Spleen (tissue), 11 donors: ENCODE measurements at regions not wholly inside any gene's neighbourhood (a gene's known extent, or its start where the extent isn't known, plus 50 kb on each side); places are given as distances from the start of the nearest gene placed in this dataset.

Source experiments
- DNase-seq: peaks from one replicate; pipeline ENCODE4 v3.0.0-alpha.2; 2020
- H3K27ac ChIP-seq, 8 donors: fragments of 200-600 bp; sonication (generic) in 7 of 8; 1 replicate in 4 of 8; 2 replicates in 4 of 8; pipeline versions ENCODE4 v1.5.0 to v1.8.0; 2016 to 2021; ENCODE audit warnings: inconsistent platforms in 4 of 8, mild to moderate bottlenecking in 4 of 8, moderate library complexity in 1 of 8
- H3K27me3 ChIP-seq, 7 donors: fragments of 200-600 bp; sonication (generic) in 6 of 7; replicated peaks in 1 of 7; 1 replicate in 4 of 7; 2 replicates in 3 of 7; pipeline versions ENCODE4 v1.5.0 to v1.8.0; 2016 to 2021; ENCODE audit warnings: inconsistent platforms in 3 of 7, mild to moderate bottlenecking in 1 of 7
- H3K36me3 ChIP-seq, 6 donors: fragments of 200-600 bp; sonication (generic) in 5 of 6; 1 replicate in 4 of 6; 2 replicates in 2 of 6; pipeline versions ENCODE4 v1.5.0 to v1.8.0; 2016 to 2021; ENCODE audit warnings: inconsistent platforms in 2 of 6
- H3K4me1 ChIP-seq, 6 donors: fragments of 200-600 bp; sonication (generic) in 5 of 6; 1 replicate in 3 of 6; 2 replicates in 3 of 6; pipeline versions ENCODE4 v1.5.0 to v1.8.0; 2016 to 2021; ENCODE audit warnings: inconsistent platforms in 3 of 6
- H3K4me3 ChIP-seq, 8 donors: fragments of 200-600 bp; sonication (generic) in 7 of 8; 1 replicate in 4 of 8; 2 replicates in 4 of 8; pipeline versions ENCODE4 v1.5.0 to v1.8.0; 2016 to 2021; ENCODE audit warnings: inconsistent platforms in 4 of 8, mild to moderate bottlenecking in 4 of 8, moderate library complexity in 2 of 8
- H3K9me3 ChIP-seq, 8 donors: fragments of 200-600 bp; sonication (generic) in 7 of 8; 1 replicate in 4 of 8; 2 replicates in 4 of 8; pipeline versions ENCODE4 v1.5.0 to v1.8.0; 2016 to 2021; ENCODE audit warnings: inconsistent platforms in 4 of 8
- POLR2A ChIP-seq, 3 donors: fragments of 450-650 bp; IDR thresholded peaks; one replicate each; pipeline ENCODE4 v1.5.1; 2017; ENCODE audit warnings: antibody characterized with exemption in 3 of 3, mild to moderate bottlenecking in 1 of 3
- POLR2AphosphoS5 ChIP-seq, 3 donors: sonication (generic); formaldehyde crosslinking; IDR thresholded peaks; one replicate each; pipeline ENCODE4 v1.5.1; 2017; ENCODE audit warnings: antibody characterized with exemption in 3 of 3
- WGBS, 5 donors: extraction: QIAGEN DNeasy Blood & Tissue Kit in 3 of 5; methylation state at CpG; one replicate each; pipeline versions ENCODE4 v1.1.5 to v1.1.7; 2013 to 2018; 5-methylcytosine and 5-hydroxymethylcytosine counted together
- intact Hi-C: fragments of 100-400 bp; cut with DNase I; formaldehyde crosslinking; loops from one replicate; pipeline ENCODE4 v1.15.0; 2023; ENCODE audit warnings: low total_unique reads
- TF ChIP-seq, protein P1 (sequence below), 11 experiments: fragments of 200-600 bp in 7 of 11; fragments of 450-650 bp in 4 of 11; sonication (generic) in 4 of 11; IDR thresholded peaks in 8 of 11; conservative IDR thresholded peaks in 3 of 11; 1 replicate in 7 of 11; 2 replicates in 4 of 11; pipeline versions ENCODE4 v1.4.0 to v1.8.0; 2016 to 2021; ENCODE audit warnings: antibody characterized with exemption in 11 of 11, inconsistent platforms in 4 of 11, mild to moderate bottlenecking in 1 of 11
- donor health status: healthy with polysubstance abuse.
- donor health status: DM: no; HTN: no; CAD: no; lungs with moderate emphysema.
- donor health status: DM: no; HTN: no; CAD: no.
- donor health status: Bipolar disorder and iron deficiency.
- donor health status: healthy.
- donor health status: DM: no; HTN: no; CAD: no.
- donor health status: DM: yes; HTN: yes; CAD: no.

DNA sequence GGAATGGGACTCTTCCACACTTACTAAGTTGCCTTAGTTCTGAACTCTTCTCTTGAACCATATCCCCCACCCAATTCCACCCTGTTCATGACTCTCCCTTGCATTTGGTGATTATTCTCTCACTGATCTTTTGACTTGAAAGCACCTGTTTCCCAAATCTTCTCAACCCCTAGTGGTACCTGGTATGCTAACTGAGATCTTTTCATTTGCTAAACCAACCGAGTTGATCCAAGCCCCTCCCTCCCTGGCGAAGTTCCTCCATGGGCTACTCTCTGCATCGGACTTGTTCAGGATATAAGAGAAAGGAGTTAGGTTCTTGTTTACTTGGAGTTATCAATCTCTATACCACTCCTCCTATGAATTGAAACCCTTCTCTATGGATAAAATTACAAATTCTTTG lies 593.5 kb downstream of the BCL11A start:
- Histone ChIP-seq H3K9me3 (no peaks in the 10 kb centered on the region), H3K36me3 (no peaks in the 10 kb centered on the region), H3K4me1 (peaks cover 0 to 4% (median 0%) of the 10 kb centered on the region in 6 donors), H3K27me3 (no peaks in the 10 kb centered on the region), H3K4me3 (no peak overlapping the region), H3K27ac (no peak overlapping the region)
- TF ChIP-seq, protein P1, sequence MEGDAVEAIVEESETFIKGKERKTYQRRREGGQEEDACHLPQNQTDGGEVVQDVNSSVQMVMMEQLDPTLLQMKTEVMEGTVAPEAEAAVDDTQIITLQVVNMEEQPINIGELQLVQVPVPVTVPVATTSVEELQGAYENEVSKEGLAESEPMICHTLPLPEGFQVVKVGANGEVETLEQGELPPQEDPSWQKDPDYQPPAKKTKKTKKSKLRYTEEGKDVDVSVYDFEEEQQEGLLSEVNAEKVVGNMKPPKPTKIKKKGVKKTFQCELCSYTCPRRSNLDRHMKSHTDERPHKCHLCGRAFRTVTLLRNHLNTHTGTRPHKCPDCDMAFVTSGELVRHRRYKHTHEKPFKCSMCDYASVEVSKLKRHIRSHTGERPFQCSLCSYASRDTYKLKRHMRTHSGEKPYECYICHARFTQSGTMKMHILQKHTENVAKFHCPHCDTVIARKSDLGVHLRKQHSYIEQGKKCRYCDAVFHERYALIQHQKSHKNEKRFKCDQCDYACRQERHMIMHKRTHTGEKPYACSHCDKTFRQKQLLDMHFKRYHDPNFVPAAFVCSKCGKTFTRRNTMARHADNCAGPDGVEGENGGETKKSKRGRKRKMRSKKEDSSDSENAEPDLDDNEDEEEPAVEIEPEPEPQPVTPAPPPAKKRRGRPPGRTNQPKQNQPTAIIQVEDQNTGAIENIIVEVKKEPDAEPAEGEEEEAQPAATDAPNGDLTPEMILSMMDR (IDR thresholded peaks at IDR 0.05 in 8 of 11, conservative IDR thresholded peaks at IDR 0.05 in 3 of 11): no peak
- TF ChIP-seq POLR2AphosphoS5 (IDR thresholded peaks at IDR 0.05): no peak
- no peak for TF ChIP-seq POLR2A (IDR thresholded peaks at IDR 0.05)
- 81 to 91% (median 81%) methylated on average over 3 of the region's 3 CpGs for WGBS, 5 donors
- no peak for DNase-seq
- intact Hi-C loops: no loop called here

- no peaks in the 10 kb centered on the region for H3K27me3 ChIP-seq
- 70 to 90% (median 88%) methylated on average over 1 of the region's 1 CpG for WGBS, 5 donors
- peaks cover 0 to 4% (median 0%) of the 10 kb centered on the region in 6 donors for H3K4me1 ChIP-seq
- H3K36me3 ChIP-seq: no peaks in the 10 kb centered on the region
- no peak overlapping the region for H3K27ac ChIP-seq
- no peak overlapping the region for H3K4me3 ChIP-seq
- no peak for DNase-seq
- TF ChIP-seq POLR2A (IDR thresholded peaks at IDR 0.05): no peak
- no peak for TF ChIP-seq POLR2AphosphoS5 (IDR thresholded peaks at IDR 0.05)
- TF ChIP-seq, protein P1 (IDR thresholded peaks at IDR 0.05 in 8 of 11, conservative IDR thresholded peaks at IDR 0.05 in 3 of 11): no peak
- intact Hi-C loops: no loop called here
- no peaks in the 10 kb centered on the region for H3K9me3 ChIP-seq
These were observed 596.0 kb downstream of the BCL11A start for GRCh38 chr2:59957504-59957903.

DNA sequence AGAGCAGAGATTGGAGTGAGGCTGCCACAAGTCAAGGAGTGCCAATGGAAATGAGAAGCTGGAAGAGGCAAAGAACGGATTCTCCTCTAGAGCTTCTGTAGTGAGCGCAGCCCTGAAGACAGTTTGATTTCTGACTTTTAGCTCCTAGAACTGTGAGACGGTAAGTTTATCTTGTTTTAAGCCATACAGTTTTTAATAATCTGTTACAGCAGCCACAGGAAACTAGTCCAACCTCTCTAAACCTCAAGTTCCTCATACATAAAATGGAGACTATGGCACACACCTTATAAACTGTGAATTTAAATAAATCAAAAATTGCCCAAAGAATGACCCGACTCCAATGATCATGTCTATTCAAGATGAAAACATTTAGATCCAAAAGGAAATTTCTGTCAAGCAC lies 596.5 kb downstream of the BCL11A start:
- H3K36me3 ChIP-seq: no peaks in the 10 kb centered on the region
- TF ChIP-seq, protein P1 (IDR thresholded peaks at IDR 0.05 in 8 of 11, conservative IDR thresholded peaks at IDR 0.05 in 3 of 11): no peak
- no peak for TF ChIP-seq POLR2A (IDR thresholded peaks at IDR 0.05)
- TF ChIP-seq POLR2AphosphoS5 (IDR thresholded peaks at IDR 0.05): no peak
- intact Hi-C loops: no loop called here
- H3K4me1 ChIP-seq: peaks cover 0 to 4% (median 0%) of the 10 kb centered on the region in 6 donors
- H3K4me3 ChIP-seq: no peak overlapping the region
- no peak overlapping the region for H3K27ac ChIP-seq
- DNase-seq: no peak
- 42 to 56% (median 45%) methylated on average over 4 of the region's 4 CpGs for WGBS, 5 donors
- no peaks in the 10 kb centered on the region for H3K27me3 ChIP-seq
- H3K9me3 ChIP-seq: no peaks in the 10 kb centered on the region

DNA sequence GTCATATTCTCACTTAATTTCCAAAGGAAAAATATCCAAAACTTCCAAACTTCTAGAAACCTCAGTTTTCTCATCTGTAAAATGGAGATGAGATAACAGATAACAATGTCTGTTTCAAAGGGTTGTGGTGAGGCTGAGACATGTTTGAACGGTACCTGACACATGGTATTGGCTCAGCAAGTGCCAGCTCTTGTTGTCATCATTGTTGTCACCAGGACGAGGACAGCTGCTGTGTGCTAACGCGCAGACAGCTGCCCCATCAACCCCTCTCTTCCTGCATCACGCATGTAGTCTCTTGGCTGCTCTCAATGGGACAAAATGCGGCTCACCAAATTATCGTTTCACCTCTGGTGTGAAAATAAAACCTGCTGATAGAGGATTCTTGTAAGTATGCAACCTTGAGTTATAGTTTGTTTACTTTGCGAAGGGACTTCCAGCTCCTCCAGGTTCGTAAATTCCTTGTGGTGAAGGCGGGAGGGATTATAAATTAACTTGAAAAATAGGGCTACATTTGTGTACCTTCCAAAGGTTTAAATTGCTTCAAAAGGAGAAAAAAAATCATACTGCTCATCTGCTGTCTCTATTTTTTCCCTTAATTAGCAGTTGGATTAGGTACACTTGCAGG lies 605.4 kb downstream of the BCL11A start:
- intact Hi-C loops: no loop called here
- TF ChIP-seq, protein P1 (IDR thresholded peaks at IDR 0.05 in 8 of 11, conservative IDR thresholded peaks at IDR 0.05 in 3 of 11): no peak
- TF ChIP-seq POLR2A (IDR thresholded peaks at IDR 0.05): no peak
- TF ChIP-seq POLR2AphosphoS5 (IDR thresholded peaks at IDR 0.05): no peak
- Histone ChIP-seq H3K4me1 (no peaks in the 10 kb centered on the region), H3K36me3 (no peaks in the 10 kb centered on the region), H3K4me3 (no peak overlapping the region), H3K27ac (no peak overlapping the region), H3K9me3 (no peaks in the 10 kb centered on the region), H3K27me3 (no peaks in the 10 kb centered on the region)
- 80 to 88% (median 86%) methylated on average over 10 of the region's 10 CpGs for WGBS, 5 donors
- DNase-seq: no peak
